K562 (cell line): ENCODE measurements at regions not wholly inside any gene's neighbourhood (a gene's known extent, or its start where the extent isn't known, plus 50 kb on each side); places are given as distances from the start of the nearest gene placed in this dataset.

Source experiments
- ATAC-seq: fragments of 200-7000 bp; cut with Tn5 transposase; 3 replicates; pipeline ENCODE4 v1.9.1; 2020; ENCODE audit warnings: moderate library complexity
- BruUV-seq: library from RNA; stranded (reverse); fragments of 400-500 nt; replicated peaks from 2 replicates; lab custom pipeline; 2021; lab: Mats Ljungman, UMichigan
- CTCF ChIA-PET: fragments of 300-600 bp; formaldehyde crosslinking; extraction: SDS; loops from one replicate; lab custom pipeline; 2021; ENCODE audit warnings: low intra/inter-chr PET ratio; lab: Yijun Ruan, JAX
- POLR2A ChIA-PET: fragments of 300-600, 350-650 bp; sonication (Branson Sonifier 250); formaldehyde crosslinking; extraction: SDS; loops from one replicate; lab custom pipeline; 2021; ENCODE audit warnings: antibody characterized with exemption, inconsistent platforms; lab: Yijun Ruan, JAX
- DNase-seq, 4 experiments: peaks; one replicate each; pipeline versions ENCODE4 v3.0.0 to v3.0.0-alpha.2; 2011 to 2018; ENCODE audit warnings: low spot score in 3 of 4, mixed read lengths in 3 of 4; ENCODE audit errors: extremely low read depth in 1 of 4
- FAIRE-seq: peaks from 2 replicates; lab custom pipeline; 2011; peaks lifted over from hg19 to GRCh38; lab: Jason Lieb, UNC
- H2AFZ ChIP-seq: 2 replicates; pipeline ENCODE4 v1.6.0; 2011; ENCODE audit warnings: low read depth, low read length, control low read depth, inconsistent platforms
- H3K27ac ChIP-seq: fragments of 200-600 bp; 3 replicates; pipeline ENCODE4 v1.8.0; 2011; ENCODE audit warnings: low read depth, mild to moderate bottlenecking, control low read depth, inconsistent platforms, low read length, moderate library complexity, mixed read lengths; ENCODE audit errors: extremely low read depth
- H3K27me3 ChIP-seq, 2 experiments: fragments of 300-600 bp in 1 of 2; 2 replicates in 1 of 2; 3 replicates in 1 of 2; pipeline versions ENCODE4 v1.6.0 to v1.8.0; 2011; ENCODE audit warnings: inconsistent platforms in 2 of 2, low read length in 2 of 2, mild to moderate bottlenecking in 1 of 2, mixed read lengths in 1 of 2, moderate library complexity in 1 of 2; ENCODE audit not compliant: control insufficient read depth in 2 of 2, insufficient read depth in 2 of 2
- H3K36me3 ChIP-seq: fragments of 300-600 bp; 3 replicates; pipeline ENCODE4 v1.8.0; 2011; ENCODE audit warnings: mild to moderate bottlenecking, low read length, inconsistent platforms; ENCODE audit not compliant: control insufficient read depth, insufficient read depth
- H3K4me1 ChIP-seq, 2 experiments: fragments of 200-600 bp in 1 of 2; replicated peaks in 1 of 2; 2 replicates in 1 of 2; 3 replicates in 1 of 2; pipeline versions ENCODE4 v1.5.1 to v1.8.0; 2011; ENCODE audit warnings: inconsistent platforms in 2 of 2, low read length in 2 of 2, mild to moderate bottlenecking in 1 of 2, mixed read lengths in 1 of 2, moderate library complexity in 1 of 2; ENCODE audit not compliant: control insufficient read depth in 2 of 2, insufficient read depth in 2 of 2
- H3K4me2 ChIP-seq: 2 replicates; pipeline ENCODE4 v1.6.1; 2011; ENCODE audit warnings: low read length, control low read depth, inconsistent platforms, mixed read lengths; ENCODE audit not compliant: insufficient read depth
- H3K4me3 ChIP-seq: fragments of 200-600 bp; sonication (generic), shearing (Covaris generic); 2 replicates; pipeline ENCODE4 v1.5.1; 2016; ENCODE audit warnings: control low read depth, inconsistent platforms
- H3K79me2 ChIP-seq: fragments of 200-600 bp; 3 replicates; pipeline ENCODE4 v1.8.0; 2011; ENCODE audit warnings: low read length, inconsistent platforms; ENCODE audit not compliant: control insufficient read depth, insufficient read depth
- H3K9ac ChIP-seq, 2 experiments: 2 replicates each; pipeline versions ENCODE4 v1.6.0 to v1.6.1; 2011; ENCODE audit warnings: low read depth in 2 of 2, low read length in 2 of 2, control low read depth in 1 of 2, inconsistent platforms in 1 of 2, mild to moderate bottlenecking in 1 of 2, mixed read lengths in 1 of 2; ENCODE audit not compliant: insufficient read depth in 1 of 2
- H3K9me1 ChIP-seq: one replicate; pipeline ENCODE4 v1.6.0; 2011; ENCODE audit warnings: inconsistent platforms, mild to moderate bottlenecking, low read length, moderate library complexity; ENCODE audit not compliant: control insufficient read depth, insufficient read depth
- H3K9me3 ChIP-seq: replicated peaks from 2 replicates; pipeline ENCODE4 v1.5.1; 2011; ENCODE audit warnings: low read depth, low read length, inconsistent platforms; ENCODE audit not compliant: control insufficient read depth, insufficient read depth
- H4K20me1 ChIP-seq: replicated peaks from 2 replicates; pipeline ENCODE4 v1.6.1; 2011; ENCODE audit warnings: low read length, inconsistent platforms, mixed read lengths; ENCODE audit not compliant: control insufficient read depth, insufficient read depth
- FOXA1 ChIP-seq: fragments of 450-650 bp; IDR thresholded peaks from 2 replicates; pipeline ENCODE4 v1.6.1; 2016; ENCODE audit warnings: mild to moderate bottlenecking, borderline replicate concordance
- FOXP1 ChIP-seq: sonication (generic); formaldehyde crosslinking; IDR thresholded peaks from 2 replicates; pipeline ENCODE4 v1.8.0; 2022; ENCODE audit warnings: mild to moderate bottlenecking, missing genetic modification reagents
- MXI1 ChIP-seq: IDR thresholded peaks from 2 replicates; pipeline ENCODE4 v1.6.1; 2011; ENCODE audit warnings: low read depth, mild to moderate bottlenecking, improper control_type of control experiment, low read length
- NCOR1 ChIP-seq: fragments of 450-650 bp; IDR thresholded peaks from 2 replicates; pipeline ENCODE4 v1.6.1; 2016; ENCODE audit warnings: mild to moderate bottlenecking, moderate library complexity
- REST ChIP-seq, 2 experiments: fragments of 450-650 bp; formaldehyde crosslinking in 1 of 2; IDR thresholded peaks; 2 replicates each; pipeline versions ENCODE4 v1.4.0 to v1.6.1; 2014 to 2020; ENCODE audit warnings: mild to moderate bottlenecking in 2 of 2, borderline replicate concordance in 1 of 2, low read depth in 1 of 2
- SREBF1 ChIP-seq: fragments of 150-350 bp; IDR thresholded peaks from 2 replicates; pipeline ENCODE4 v1.6.1; 2014; ENCODE audit warnings: antibody characterized with exemption, low read depth, low read length, borderline replicate concordance
- TCF7L2 ChIP-seq: fragments of 150-350 bp; IDR thresholded peaks from 2 replicates; pipeline ENCODE4 v1.6.1; 2016; ENCODE audit warnings: low read depth, mild to moderate bottlenecking, low read length, moderate library complexity
- ZNF395 ChIP-seq: fragments of 200-800 bp; sonication (Bioruptor generic); IDR thresholded peaks from 2 replicates; pipeline ENCODE4 v1.6.1; 2017; ENCODE audit warnings: missing genetic modification characterization, missing compliant biosample characterization
- ZNF41 ChIP-seq: fragments of 250-450 bp; sonication (Bioruptor Pico); conservative IDR thresholded peaks from 2 replicates; pipeline ENCODE4 v1.4.0; 2020; ENCODE audit warnings: mild to moderate bottlenecking
- ZNF717 ChIP-seq: fragments of 250-450 bp; sonication (Bioruptor Pico); IDR thresholded peaks from 2 replicates; pipeline ENCODE4 v1.5.0; 2021
- ZSCAN32 ChIP-seq: fragments of 450-650 bp; formaldehyde crosslinking; IDR thresholded peaks from 2 replicates; pipeline ENCODE4 v1.4.0; 2020; ENCODE audit warnings: mild to moderate bottlenecking, moderate library complexity
- WGBS: fragments of 100-300 bp; shearing (Covaris generic); methylation state at CpG from one replicate; pipeline ENCODE4 v1.1.6; 2016; ENCODE audit warnings: low coverage, mixed read lengths; ENCODE audit not compliant: insufficient coverage; ENCODE audit errors: missing lambda C conversion rate; 5-methylcytosine and 5-hydroxymethylcytosine counted together
- in situ Hi-C: fragments of 300-500 bp; cut with MboI; formaldehyde crosslinking; loops from 4 replicates; pipeline ENCODE4 v1.15.0; 2018; ENCODE audit warnings: inconsistent platforms, mixed read lengths
- intact Hi-C: fragments of 100-400 bp; cut with micrococcal nuclease; formaldehyde crosslinking; loops from 2 replicates; pipeline ENCODE4 v1.14.2; 2022

- no peak overlapping the region for H3K27ac ChIP-seq
- H3K4me1 ChIP-seq, result no peaks in the 10 kb centered on the region
- no TSS peak for BruUV-seq
- no peak for TF ChIP-seq FOXA1
- TF ChIP-seq FOXP1 (CRISPR knock-in tag), result no peak
- TF ChIP-seq NCOR1, result no peak
- no peak for TF ChIP-seq ZNF41 (CRISPR knock-in tag)
- no peak for TF ChIP-seq ZSCAN32 (CRISPR knock-in tag)
- no peak for TF ChIP-seq MXI1
- TF ChIP-seq ZNF717 (CRISPR knock-in tag), result no peak
- TF ChIP-seq REST (IDR thresholded peaks at IDR 0.05; ENCODE audit: borderline replicate concordance), result no peak
- no peak for TF ChIP-seq REST (CRISPR knock-in tag; IDR thresholded peaks at IDR 0.05; ENCODE audit: low read depth)
- TF ChIP-seq ZNF395 (CRISPR knock-in tag), result no peak
- TF ChIP-seq TCF7L2, result no peak
- TF ChIP-seq SREBF1, result no peak
- H3K27me3 ChIP-seq, result no peaks in the 10 kb centered on the region
- no peak overlapping the region for H3K9ac ChIP-seq
- H2AFZ ChIP-seq, result no peak overlapping the region
- no peak for ATAC-seq
- no peak for FAIRE-seq
- no peak overlapping the region for H3K4me3 ChIP-seq
- intact Hi-C loops, result no loop called here
- WGBS, result 0% methylated on average over 2 of the region's 2 CpGs
- H4K20me1 ChIP-seq, result no peaks in the 10 kb centered on the region
- CTCF ChIA-PET, result no interaction called here
- no peaks in the 10 kb centered on the region for H3K36me3 ChIP-seq
- in situ Hi-C loops, result no loop called here
- H3K9me1 ChIP-seq, result no peaks in the 10 kb centered on the region
- no peaks in the 10 kb centered on the region for H3K9me3 ChIP-seq
- DNase-seq, result no peak
- H3K4me2 ChIP-seq, result no peak overlapping the region
- POLR2A ChIA-PET, result no interaction called here
- no peaks in the 10 kb centered on the region for H3K79me2 ChIP-seq
Observed at GRCh38 chr13:87120476-87120875, 550.7 kb upstream of the SLITRK5 start.
